Stimulated activated memory B cell treated with anti-CD40 and anti-IgM and Interleukin-4, amounts not matched to agents 10 μg/mL and 1 μg/mL and 100 μg/mL, for 72 hours (primary cell): ENCODE measurements at regions not wholly inside any gene's neighbourhood (a gene's known extent, or its start where the extent isn't known, plus 50 kb on each side); places are given as distances from the start of the nearest gene placed in this dataset.
A peak's percentile ranks its signal among the peaks of the same experiment; 100 is the strongest.

ENCODE experiments used
- ATAC-seq: fragments of 150-1000 bp; cut with Tn5 transposase; 2 replicates; pipeline ENCODE4 v1.10.0; 2021
- H3K27ac Mint-ChIP-seq: one replicate; pipeline ENCODE4 v1.8.0; 2022; ENCODE audit warnings: mild to moderate bottlenecking, mixed read lengths
- H3K27me3 Mint-ChIP-seq: one replicate; pipeline ENCODE4 v1.8.0; 2022; ENCODE audit warnings: mixed read lengths
- H3K36me3 Mint-ChIP-seq: one replicate; pipeline ENCODE4 v1.8.0; 2022; ENCODE audit warnings: mixed read lengths
- H3K4me1 Mint-ChIP-seq: one replicate; pipeline ENCODE4 v1.8.0; 2022; ENCODE audit warnings: mixed read lengths
- H3K4me3 Mint-ChIP-seq: one replicate; pipeline ENCODE4 v1.8.0; 2022; ENCODE audit warnings: mild to moderate bottlenecking, moderate library complexity, mixed read lengths
- H3K9me3 Mint-ChIP-seq: one replicate; pipeline ENCODE4 v1.8.0; 2022; ENCODE audit warnings: mixed read lengths

- Mint-ChIP-seq H3K27me3 (peaks cover 19% of the 10 kb centered on the region), H3K4me3 (no peak overlapping the region), H3K27ac (no peak overlapping the region), H3K4me1 (peaks cover 14% of the 10 kb centered on the region), H3K9me3 (no peaks in the 10 kb centered on the region), H3K36me3 (no peaks in the 10 kb centered on the region)
- no peak for ATAC-seq
Observed at GRCh38 chr5:107284822-107285525, 385.8 kb downstream of the EFNA5 start.

GRCh38 chr5:107282061-107282460 lies 388.7 kb downstream of the EFNA5 start:
- H3K36me3 Mint-ChIP-seq, result no peaks in the 10 kb centered on the region
- no peaks in the 10 kb centered on the region for H3K4me1 Mint-ChIP-seq
- H3K27me3 Mint-ChIP-seq, result peaks cover 11% of the 10 kb centered on the region
- H3K27ac Mint-ChIP-seq, result no peak overlapping the region
- H3K4me3 Mint-ChIP-seq, result no peak overlapping the region
- no peak for ATAC-seq
- H3K9me3 Mint-ChIP-seq, result no peaks in the 10 kb centered on the region

GRCh38 chr5:107278774-107279173 lies 392.0 kb downstream of the EFNA5 start:
- Mint-ChIP-seq H3K27ac (no peak overlapping the region), H3K4me3 (no peak overlapping the region), H3K27me3 (no peaks in the 10 kb centered on the region), H3K9me3 (no peaks in the 10 kb centered on the region), H3K4me1 (no peaks in the 10 kb centered on the region), H3K36me3 (no peaks in the 10 kb centered on the region)
- ATAC-seq, result no peak

GRCh38 chr5:107277485-107278125 lies 393.1 kb downstream of the EFNA5 start:
- Mint-ChIP-seq H3K9me3 (no peaks in the 10 kb centered on the region), H3K4me1 (no peaks in the 10 kb centered on the region), H3K27me3 (no peaks in the 10 kb centered on the region), H3K27ac (no peak overlapping the region), H3K4me3 (no peak overlapping the region), H3K36me3 (no peaks in the 10 kb centered on the region)
- peak; percentile 21 for ATAC-seq

- Mint-ChIP-seq H3K4me3 (no peak overlapping the region), H3K27me3 (no peaks in the 10 kb centered on the region), H3K4me1 (no peaks in the 10 kb centered on the region), H3K27ac (no peak overlapping the region), H3K36me3 (no peaks in the 10 kb centered on the region), H3K9me3 (no peaks in the 10 kb centered on the region)
- no peak for ATAC-seq
Observed at GRCh38 chr5:107275333-107275732, 395.4 kb downstream of the EFNA5 start.

- Mint-ChIP-seq H3K27ac (no peak overlapping the region), H3K36me3 (no peaks in the 10 kb centered on the region), H3K4me1 (no peaks in the 10 kb centered on the region), H3K9me3 (no peaks in the 10 kb centered on the region), H3K4me3 (no peak overlapping the region), H3K27me3 (no peaks in the 10 kb centered on the region)
- no peak for ATAC-seq
Observed at GRCh38 chr5:107274571-107274970, 396.2 kb downstream of the EFNA5 start.

GRCh38 chr5:107272954-107273353 lies 397.8 kb downstream of the EFNA5 start:
- Mint-ChIP-seq H3K4me3 (no peak overlapping the region), H3K9me3 (no peaks in the 10 kb centered on the region), H3K27ac (no peak overlapping the region), H3K36me3 (no peaks in the 10 kb centered on the region), H3K27me3 (no peaks in the 10 kb centered on the region), H3K4me1 (no peaks in the 10 kb centered on the region)
- ATAC-seq, result no peak

GRCh38 chr5:107272509-107272908 lies 398.2 kb downstream of the EFNA5 start:
- H3K36me3 Mint-ChIP-seq, result no peaks in the 10 kb centered on the region

GRCh38 chr5:107271682-107272350 lies 398.9 kb downstream of the EFNA5 start:
- ATAC-seq, result no peak
- H3K27ac Mint-ChIP-seq, result no peak overlapping the region
- no peaks in the 10 kb centered on the region for H3K4me1 Mint-ChIP-seq
- no peaks in the 10 kb centered on the region for H3K9me3 Mint-ChIP-seq
- H3K36me3 Mint-ChIP-seq, result no peaks in the 10 kb centered on the region
- H3K27me3 Mint-ChIP-seq, result no peaks in the 10 kb centered on the region
- no peak overlapping the region for H3K4me3 Mint-ChIP-seq

More at GRCh38 chr5:107272509-107272908, 398.2 kb downstream of the EFNA5 start:
- Mint-ChIP-seq H3K4me3 (no peak overlapping the region), H3K27me3 (no peaks in the 10 kb centered on the region), H3K9me3 (no peaks in the 10 kb centered on the region), H3K4me1 (no peaks in the 10 kb centered on the region), H3K27ac (no peak overlapping the region)
- ATAC-seq, result no peak

GRCh38 chr5:107270561-107270960 lies 400.2 kb downstream of the EFNA5 start:
- H3K9me3 Mint-ChIP-seq, result no peaks in the 10 kb centered on the region
- H3K27ac Mint-ChIP-seq, result no peak overlapping the region
- no peak overlapping the region for H3K4me3 Mint-ChIP-seq
- no peaks in the 10 kb centered on the region for H3K27me3 Mint-ChIP-seq
- no peaks in the 10 kb centered on the region for H3K36me3 Mint-ChIP-seq
- H3K4me1 Mint-ChIP-seq, result no peaks in the 10 kb centered on the region
- no peak for ATAC-seq

- Mint-ChIP-seq H3K27me3 (no peaks in the 10 kb centered on the region), H3K9me3 (no peaks in the 10 kb centered on the region), H3K27ac (no peak overlapping the region), H3K4me3 (no peak overlapping the region), H3K36me3 (no peaks in the 10 kb centered on the region), H3K4me1 (no peaks in the 10 kb centered on the region)
- no peak for ATAC-seq
Observed at GRCh38 chr5:107269678-107270077, 401.1 kb downstream of the EFNA5 start.

- H3K4me3 Mint-ChIP-seq, result no peak overlapping the region
- no peaks in the 10 kb centered on the region for H3K27me3 Mint-ChIP-seq
- no peaks in the 10 kb centered on the region for H3K4me1 Mint-ChIP-seq
- no peaks in the 10 kb centered on the region for H3K36me3 Mint-ChIP-seq
- ATAC-seq, result no peak
- H3K27ac Mint-ChIP-seq, result no peak overlapping the region
- H3K9me3 Mint-ChIP-seq, result no peaks in the 10 kb centered on the region
Observed at GRCh38 chr5:107269256-107269655, 401.5 kb downstream of the EFNA5 start.

GRCh38 chr5:107268241-107268640 lies 402.5 kb downstream of the EFNA5 start:
- H3K4me3 Mint-ChIP-seq, result no peak overlapping the region
- ATAC-seq, result no peak
- H3K27ac Mint-ChIP-seq, result no peak overlapping the region
- no peaks in the 10 kb centered on the region for H3K4me1 Mint-ChIP-seq
- H3K36me3 Mint-ChIP-seq, result no peaks in the 10 kb centered on the region
- H3K27me3 Mint-ChIP-seq, result no peaks in the 10 kb centered on the region
- H3K9me3 Mint-ChIP-seq, result no peaks in the 10 kb centered on the region

- no peak overlapping the region for H3K27ac Mint-ChIP-seq
- no peak overlapping the region for H3K4me3 Mint-ChIP-seq
- ATAC-seq, result no peak
Observed at GRCh38 chr5:107266100-107266499, 404.6 kb downstream of the EFNA5 start.

GRCh38 chr5:107265193-107265592 lies 405.5 kb downstream of the EFNA5 start:
- peaks cover 9% of the 10 kb centered on the region for H3K9me3 Mint-ChIP-seq
- no peaks in the 10 kb centered on the region for H3K36me3 Mint-ChIP-seq
- H3K4me3 Mint-ChIP-seq, result no peak overlapping the region
- H3K27me3 Mint-ChIP-seq, result no peaks in the 10 kb centered on the region
- ATAC-seq, result no peak
- no peak overlapping the region for H3K27ac Mint-ChIP-seq
- H3K4me1 Mint-ChIP-seq, result no peaks in the 10 kb centered on the region

More at GRCh38 chr5:107266100-107266499, 404.6 kb downstream of the EFNA5 start:
- no peaks in the 10 kb centered on the region for H3K4me1 Mint-ChIP-seq
- no peaks in the 10 kb centered on the region for H3K36me3 Mint-ChIP-seq
- H3K9me3 Mint-ChIP-seq, result peaks cover 6% of the 10 kb centered on the region
- no peaks in the 10 kb centered on the region for H3K27me3 Mint-ChIP-seq
